IMR-90 (cell line): ENCODE measurements at regions not wholly inside any gene's neighbourhood (a gene's known extent, or its start where the extent isn't known, plus 50 kb on each side); places are given as distances from the start of the nearest gene placed in this dataset.

Source experiments
- ATAC-seq: fragments of 200-7000 bp; cut with Tn5 transposase; 2 replicates; pipeline ENCODE4 v1.9.1; 2020; ENCODE audit warnings: low read depth, mild to moderate bottlenecking, moderate library complexity
- BruUV-seq: library from RNA; stranded (reverse); fragments of 400-500 nt; replicated peaks from 2 replicates; lab custom pipeline; 2021; lab: Mats Ljungman, UMichigan
- CTCF ChIA-PET: fragments of 300-600 bp; formaldehyde crosslinking; extraction: SDS; loops from one replicate; lab custom pipeline; 2021; ENCODE audit warnings: antibody characterized with exemption; lab: Yijun Ruan, JAX
- POLR2A ChIA-PET: fragments of 300-600 bp; sonication (Branson Sonifier 250); formaldehyde crosslinking; loops from one replicate; lab custom pipeline; 2022; ENCODE audit warnings: antibody characterized with exemption; ENCODE audit not compliant: unreplicated experiment; lab: Charles Lee
- DNase-seq: peaks from one replicate; pipeline ENCODE4 v3.0.0; 2013
- H2AFZ ChIP-seq: replicated peaks from 2 replicates; pipeline ENCODE3; 2013; ENCODE audit warnings: low read length, mild to moderate bottlenecking; ENCODE audit not compliant: poor library complexity
- H2AK5ac ChIP-seq: 2 replicates; pipeline ENCODE4 v1.6.1; 2013; ENCODE audit warnings: low read depth, low read length, inconsistent platforms
- H2AK9ac ChIP-seq: replicated peaks from 2 replicates; pipeline ENCODE3; 2013; ENCODE audit warnings: mild to moderate bottlenecking, low read depth, low read length, moderate library complexity; ENCODE audit not compliant: poor library complexity
- H2BK120ac ChIP-seq: 2 replicates; pipeline ENCODE4 v1.6.1; 2013; ENCODE audit warnings: low read depth, low read length, inconsistent platforms
- H2BK15ac ChIP-seq: 3 replicates; pipeline ENCODE4 v1.6.1; 2013; ENCODE audit warnings: low read depth, low read length, inconsistent platforms
- H2BK20ac ChIP-seq: 2 replicates; pipeline ENCODE4 v1.6.1; 2013; ENCODE audit warnings: low read depth, mild to moderate bottlenecking, inconsistent platforms, low read length, moderate library complexity
- H2BK5ac ChIP-seq: 2 replicates; pipeline ENCODE4 v1.6.1; 2013; ENCODE audit warnings: mild to moderate bottlenecking, low read depth, low read length, inconsistent platforms; ENCODE audit not compliant: poor library complexity, severe bottlenecking
- H3K14ac ChIP-seq: replicated peaks from 2 replicates; pipeline ENCODE4 v1.6.1; 2013; ENCODE audit warnings: low read depth, low read length, inconsistent platforms
- H3K18ac ChIP-seq: 2 replicates; pipeline ENCODE4 v1.6.1; 2013; ENCODE audit warnings: low read depth, low read length, control low read depth
- H3K23ac ChIP-seq: 2 replicates; pipeline ENCODE4 v1.6.1; 2013; ENCODE audit warnings: low read depth, low read length, inconsistent platforms
- H3K27ac ChIP-seq: 2 replicates; pipeline ENCODE4 v1.5.1; 2013; ENCODE audit warnings: mild to moderate bottlenecking, control low read depth, low read length; ENCODE audit not compliant: insufficient read depth
- H3K27me3 ChIP-seq: 2 replicates; pipeline ENCODE4 v1.6.1; 2013; ENCODE audit warnings: low read length; ENCODE audit not compliant: control insufficient read depth, insufficient read depth
- H3K36me3 ChIP-seq: 2 replicates; pipeline ENCODE4 v1.6.1; 2013; ENCODE audit warnings: low read length, mixed read lengths; ENCODE audit not compliant: control insufficient read depth, insufficient read depth
- H3K4ac ChIP-seq: 2 replicates; pipeline ENCODE4 v1.6.1; 2013; ENCODE audit warnings: low read depth, low read length, inconsistent platforms
- H3K4me1 ChIP-seq: 2 replicates; pipeline ENCODE4 v1.6.1; 2013; ENCODE audit warnings: low read length, mixed read lengths; ENCODE audit not compliant: control insufficient read depth, insufficient read depth
- H3K4me2 ChIP-seq: 2 replicates; pipeline ENCODE4 v1.6.1; 2013; ENCODE audit warnings: low read depth, mild to moderate bottlenecking, control low read depth, low read length, moderate library complexity
- H3K4me3 ChIP-seq: 2 replicates; pipeline ENCODE4 v1.5.1; 2013; ENCODE audit warnings: low read depth, mild to moderate bottlenecking, control low read depth, low read length, moderate library complexity; ENCODE audit not compliant: insufficient read depth
- H3K56ac ChIP-seq: 2 replicates; pipeline ENCODE4 v1.6.1; 2013; ENCODE audit warnings: low read length, inconsistent platforms; ENCODE audit not compliant: insufficient read depth; ENCODE audit errors: extremely low read depth
- H3K79me1 ChIP-seq, 2 experiments: 2 replicates each; pipeline ENCODE4 v1.6.1; 2013; ENCODE audit warnings: low read length in 2 of 2, inconsistent platforms in 1 of 2, low read depth in 1 of 2
- H3K9ac ChIP-seq: 2 replicates; pipeline ENCODE4 v1.6.1; 2013; ENCODE audit warnings: low read depth, low read length, control low read depth
- H3K9me1 ChIP-seq: 2 replicates; pipeline ENCODE4 v1.6.1; 2013; ENCODE audit warnings: low read length, inconsistent platforms; ENCODE audit not compliant: insufficient read depth
- H3K9me3 ChIP-seq: 2 replicates; pipeline ENCODE4 v1.6.1; 2013; ENCODE audit warnings: low read length; ENCODE audit not compliant: control insufficient read depth, insufficient read depth
- H4K20me1 ChIP-seq: 2 replicates; pipeline ENCODE4 v1.6.1; 2013; ENCODE audit warnings: low read length, inconsistent platforms; ENCODE audit not compliant: insufficient read depth
- H4K5ac ChIP-seq: 2 replicates; pipeline ENCODE4 v1.6.1; 2013; ENCODE audit warnings: mild to moderate bottlenecking, low read depth, low read length, control low read depth
- H4K8ac ChIP-seq, 2 experiments: 2 replicates each; pipeline ENCODE4 v1.6.1; 2013; ENCODE audit warnings: low read depth in 2 of 2, low read length in 2 of 2, control low read depth in 1 of 2, inconsistent platforms in 1 of 2
- H4K91ac ChIP-seq: 2 replicates; pipeline ENCODE4 v1.6.1; 2013; ENCODE audit warnings: low read depth, low read length, inconsistent platforms; ENCODE audit not compliant: insufficient read depth
- BHLHE40 ChIP-seq: fragments of 150-350 bp; IDR thresholded peaks from 2 replicates; pipeline ENCODE4 v1.6.1; 2016; ENCODE audit warnings: mild to moderate bottlenecking, low read depth, low read length
- FOS ChIP-seq: fragments of 150-350 bp; IDR thresholded peaks from 2 replicates; pipeline ENCODE4 v1.6.1; 2016; ENCODE audit warnings: low read depth, low read length
- MAZ ChIP-seq: IDR thresholded peaks from 2 replicates; pipeline ENCODE4 v1.6.1; 2012; ENCODE audit warnings: low read depth, mild to moderate bottlenecking, low read length, improper control_type of control experiment, moderate library complexity, borderline replicate concordance
- POLR2A ChIP-seq: IDR thresholded peaks from 2 replicates; pipeline ENCODE4 v1.6.1; 2012; ENCODE audit warnings: mild to moderate bottlenecking, low read depth, low read length
- RCOR1 ChIP-seq: IDR thresholded peaks from 2 replicates; pipeline ENCODE4 v1.6.1; 2012; ENCODE audit warnings: mild to moderate bottlenecking, low read length, improper control_type of control experiment; ENCODE audit not compliant: insufficient replicate concordance
- WGBS, 2 experiments: methylation state at CpG; one replicate each; pipeline versions ENCODE4 v1.1.5 to v1.1.7; 2013; ENCODE audit warnings: missing lambda C conversion rate in 2 of 2; ENCODE audit not compliant: insufficient read length in 1 of 2; ENCODE audit errors: extremely low coverage in 2 of 2; 5-methylcytosine and 5-hydroxymethylcytosine counted together
- dilution Hi-C: fragments of 300-500 bp; cut with HindIII; formaldehyde crosslinking; loops from one replicate; pipeline ENCODE4 v1.14.3; 2018; ENCODE audit warnings: low sequenced_read_pairs; ENCODE audit not compliant: unreplicated experiment
- in situ Hi-C: fragments of 300-500 bp; cut with MboI; formaldehyde crosslinking; loops from 3 replicates; pipeline ENCODE4 v1.14.3; 2019; ENCODE audit warnings: low sequenced_read_pairs, inconsistent platforms, mixed read lengths
- intact Hi-C: fragments of 100-400 bp; cut with micrococcal nuclease; formaldehyde crosslinking; loops from 2 replicates; pipeline ENCODE4 v1.10.0; 2022
- TF ChIP-seq, protein P1 (sequence below): fragments of 150-350 bp; IDR thresholded peaks from 2 replicates; pipeline ENCODE4 v1.6.1; 2017; ENCODE audit warnings: mild to moderate bottlenecking, antibody characterized with exemption, low read length, low read depth

DNA sequence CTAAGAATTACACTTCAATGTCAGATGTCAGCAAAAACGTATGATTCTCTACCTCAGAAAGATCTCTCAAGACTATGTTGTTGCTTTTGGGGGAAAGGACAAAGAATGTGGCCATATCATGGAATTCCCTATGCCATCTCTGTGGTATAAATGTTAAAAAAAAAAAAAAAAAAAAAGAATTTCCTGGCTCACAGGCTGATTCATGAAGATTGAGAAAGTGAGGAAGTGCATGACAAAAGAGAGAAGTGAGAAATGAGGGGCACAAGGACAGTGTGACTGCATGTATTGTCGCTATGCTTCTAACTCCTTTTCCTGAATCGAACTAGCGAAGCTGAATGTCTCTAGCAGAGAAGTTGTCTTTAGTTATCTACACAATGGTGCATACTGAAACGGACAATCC is 80.6 kb upstream of the CARD18 start:
- H3K18ac ChIP-seq: no peak overlapping the region
- no peaks in the 10 kb centered on the region for H3K27me3 ChIP-seq
- TF ChIP-seq POLR2A (no peak), FOS (no peak), RCOR1 (no peak), BHLHE40 (no peak), MAZ (no peak)
- TF ChIP-seq, protein P1, sequence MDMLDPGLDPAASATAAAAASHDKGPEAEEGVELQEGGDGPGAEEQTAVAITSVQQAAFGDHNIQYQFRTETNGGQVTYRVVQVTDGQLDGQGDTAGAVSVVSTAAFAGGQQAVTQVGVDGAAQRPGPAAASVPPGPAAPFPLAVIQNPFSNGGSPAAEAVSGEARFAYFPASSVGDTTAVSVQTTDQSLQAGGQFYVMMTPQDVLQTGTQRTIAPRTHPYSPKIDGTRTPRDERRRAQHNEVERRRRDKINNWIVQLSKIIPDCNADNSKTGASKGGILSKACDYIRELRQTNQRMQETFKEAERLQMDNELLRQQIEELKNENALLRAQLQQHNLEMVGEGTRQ: no peak
- no peaks in the 10 kb centered on the region; the same call in 1 of the 2 replicates for H3K9me3 ChIP-seq
- no peaks in the 10 kb centered on the region for H4K20me1 ChIP-seq
- no peak overlapping the region for H3K23ac ChIP-seq
- in situ Hi-C loops (no loop called here), intact Hi-C loops (no loop called here), dilution Hi-C loops (no loop called here)
- H3K4me3 ChIP-seq: no peak overlapping the region
- BruUV-seq: no TSS peak
- no peak overlapping the region for H2BK5ac ChIP-seq
- H3K27ac ChIP-seq: no peak overlapping the region
- no peak overlapping the region for H4K8ac ChIP-seq
- H4K5ac ChIP-seq: no peak overlapping the region
- no peak overlapping the region for H2AK9ac ChIP-seq
- no peaks in the 10 kb centered on the region for H3K36me3 ChIP-seq
- H3K14ac ChIP-seq: no peak overlapping the region
- H2AFZ ChIP-seq: no peak overlapping the region
- no peak overlapping the region for H4K91ac ChIP-seq
- ChIA-PET CTCF (no interaction called here), POLR2A (no interaction called here)
- H3K4me2 ChIP-seq: no peak overlapping the region
- H3K56ac ChIP-seq: no peak overlapping the region
- H2BK20ac ChIP-seq: no peak overlapping the region
- ATAC-seq (no peak), DNase-seq (no peak)
- H2BK120ac ChIP-seq: no peak overlapping the region
- no CpG with 5 or more reads among the region's 5 CpGs for WGBS, 2 experiments
- no peak overlapping the region for H3K4ac ChIP-seq
- H3K79me1 ChIP-seq: no peaks in the 10 kb centered on the region
- no peaks in the 10 kb centered on the region for H3K9me1 ChIP-seq
- peaks cover 2% of the 10 kb centered on the region; the same call in 1 of the 2 replicates for H3K4me1 ChIP-seq
- no peak overlapping the region for H2BK15ac ChIP-seq
- no peak overlapping the region for H3K9ac ChIP-seq
- no peak overlapping the region for H2AK5ac ChIP-seq
